H9 (cell line): ENCODE measurements at regions not wholly inside any gene's neighbourhood (a gene's known extent, or its start where the extent isn't known, plus 50 kb on each side); places are given as distances from the start of the nearest gene placed in this dataset.

ENCODE experiments used
- DNase-seq: peaks from one replicate; pipeline ENCODE4 v3.0.0-alpha.2; 2017
- H2AFZ ChIP-seq: one replicate; pipeline ENCODE4 v1.6.1; 2013; ENCODE audit warnings: mild to moderate bottlenecking, low read length, control low read depth, moderate library complexity
- H2AK5ac ChIP-seq: 2 replicates; pipeline ENCODE4 v1.6.1; 2013; ENCODE audit warnings: low read length, control low read depth, mixed read lengths; ENCODE audit not compliant: insufficient read length
- H2BK120ac ChIP-seq: one replicate; pipeline ENCODE4 v1.6.1; 2013; ENCODE audit warnings: low read depth, mild to moderate bottlenecking, low read length, control low read depth, inconsistent platforms; ENCODE audit not compliant: poor library complexity, severe bottlenecking
- H2BK12ac ChIP-seq: 2 replicates; pipeline ENCODE4 v1.6.1; 2013; ENCODE audit warnings: low read length, control low read depth, mixed read lengths, low read depth; ENCODE audit not compliant: insufficient read length
- H2BK15ac ChIP-seq: 2 replicates; pipeline ENCODE4 v1.6.1; 2013; ENCODE audit warnings: low read depth, low read length, control low read depth
- H2BK20ac ChIP-seq: one replicate; pipeline ENCODE4 v1.6.1; 2013; ENCODE audit warnings: low read depth, mild to moderate bottlenecking, low read length, control low read depth, inconsistent platforms; ENCODE audit not compliant: poor library complexity, severe bottlenecking
- H2BK5ac ChIP-seq: 2 replicates; pipeline ENCODE4 v1.6.1; 2013; ENCODE audit warnings: low read length, control low read depth, mixed read lengths; ENCODE audit not compliant: insufficient read length
- H3K14ac ChIP-seq: 2 replicates; pipeline ENCODE4 v1.6.1; 2013; ENCODE audit warnings: low read length, control low read depth; ENCODE audit not compliant: insufficient read depth
- H3K18ac ChIP-seq: 2 replicates; pipeline ENCODE4 v1.6.1; 2013; ENCODE audit warnings: low read depth, mild to moderate bottlenecking, mixed read lengths, low read length, control low read depth; ENCODE audit not compliant: insufficient read length
- H3K23ac ChIP-seq: 2 replicates; pipeline ENCODE4 v1.6.1; 2013; ENCODE audit warnings: low read length, control low read depth, mixed read lengths, low read depth; ENCODE audit not compliant: insufficient read length
- H3K23me2 ChIP-seq: 2 replicates; pipeline ENCODE4 v1.6.1; 2013; ENCODE audit warnings: low read depth, mild to moderate bottlenecking, mixed read lengths, low read length, control low read depth; ENCODE audit not compliant: insufficient read length, poor library complexity, severe bottlenecking
- H3K27ac ChIP-seq: 2 replicates; pipeline ENCODE4 v1.5.1; 2013; ENCODE audit warnings: low read length, control low read depth, mixed read lengths, low read depth; ENCODE audit not compliant: insufficient read length
- H3K27me3 ChIP-seq: 2 replicates; pipeline ENCODE4 v1.6.1; 2013; ENCODE audit warnings: low read length, control low read depth, inconsistent platforms; ENCODE audit not compliant: insufficient read depth
- H3K4ac ChIP-seq: 2 replicates; pipeline ENCODE4 v1.6.1; 2013; ENCODE audit warnings: low read depth, mild to moderate bottlenecking, control low read depth, inconsistent platforms, low read length, moderate library complexity
- H3K4me1 ChIP-seq: 2 replicates; pipeline ENCODE4 v1.6.1; 2013; ENCODE audit warnings: low read length, control low read depth, inconsistent platforms; ENCODE audit not compliant: insufficient read depth
- H3K4me2 ChIP-seq: 2 replicates; pipeline ENCODE4 v1.6.1; 2013; ENCODE audit warnings: low read length, control low read depth, mixed read lengths; ENCODE audit not compliant: insufficient read length, insufficient read depth
- H3K56ac ChIP-seq: 2 replicates; pipeline ENCODE4 v1.6.1; 2013; ENCODE audit warnings: low read depth, mild to moderate bottlenecking, mixed read lengths, low read length, control low read depth; ENCODE audit not compliant: insufficient read length
- H3K79me1 ChIP-seq: 2 replicates; pipeline ENCODE4 v1.6.1; 2013; ENCODE audit warnings: low read depth, mild to moderate bottlenecking, moderate library complexity, low read length, control low read depth, inconsistent platforms; ENCODE audit not compliant: insufficient read depth, poor library complexity, severe bottlenecking
- H3K79me2 ChIP-seq: 2 replicates; pipeline ENCODE4 v1.6.1; 2013; ENCODE audit warnings: low read length, control low read depth, inconsistent platforms; ENCODE audit not compliant: insufficient read depth
- H3K9ac ChIP-seq: 2 replicates; pipeline ENCODE4 v1.6.1; 2013; ENCODE audit warnings: low read length, control low read depth, mixed read lengths; ENCODE audit not compliant: insufficient read length; ENCODE audit errors: extremely low read depth
- H3K9me3 ChIP-seq: one replicate; pipeline ENCODE4 v1.6.1; 2013; ENCODE audit warnings: low read depth, low read length, inconsistent platforms; ENCODE audit not compliant: control insufficient read depth
- H3T11ph ChIP-seq: one replicate; pipeline ENCODE4 v1.6.1; 2013; ENCODE audit warnings: mild to moderate bottlenecking, low read length, control low read depth, inconsistent platforms
- H4K20me1 ChIP-seq: one replicate; pipeline ENCODE4 v1.6.1; 2013; ENCODE audit not compliant: control insufficient read depth, insufficient read length, insufficient read depth
- H4K5ac ChIP-seq: 2 replicates; pipeline ENCODE4 v1.6.1; 2013; ENCODE audit warnings: low read depth, mild to moderate bottlenecking, mixed read lengths, low read length, control low read depth; ENCODE audit not compliant: insufficient read length
- H4K8ac ChIP-seq: replicated peaks from 2 replicates; pipeline ENCODE4 v1.6.1; 2013; ENCODE audit warnings: low read length, control low read depth, mixed read lengths, low read depth; ENCODE audit not compliant: insufficient read length
- H4K91ac ChIP-seq: 2 replicates; pipeline ENCODE4 v1.6.1; 2013; ENCODE audit warnings: low read depth, mild to moderate bottlenecking, moderate library complexity, mixed read lengths, low read length, control low read depth; ENCODE audit not compliant: insufficient read length
- H3K27ac Mint-ChIP-seq, 3 experiments: 2 replicates in 2 of 3; 3 replicates in 1 of 3; pipeline ENCODE4 v1.8.0; 2020 to 2021; ENCODE audit warnings: mixed read lengths in 3 of 3, mild to moderate bottlenecking in 1 of 3, moderate library complexity in 1 of 3
- H3K27me3 Mint-ChIP-seq: 2 replicates; pipeline ENCODE4 v1.8.0; 2021; ENCODE audit warnings: low read depth, mild to moderate bottlenecking, moderate library complexity, mixed read lengths
- H3K36me3 Mint-ChIP-seq, 3 experiments: 2 replicates in 2 of 3; 3 replicates in 1 of 3; pipeline ENCODE4 v1.8.0; 2020 to 2021; ENCODE audit warnings: low read depth in 3 of 3, mixed read lengths in 3 of 3; ENCODE audit not compliant: insufficient read depth in 1 of 3
- H3K4me1 Mint-ChIP-seq, 2 experiments: 2 replicates each; pipeline ENCODE4 v1.8.0; 2020; ENCODE audit warnings: mixed read lengths in 2 of 2
- H3K4me3 Mint-ChIP-seq, 2 experiments: 2 replicates in 1 of 2; 3 replicates in 1 of 2; pipeline ENCODE4 v1.8.0; 2020 to 2021; ENCODE audit warnings: mild to moderate bottlenecking in 2 of 2, mixed read lengths in 2 of 2, moderate library complexity in 1 of 2
- H3K9me3 Mint-ChIP-seq, 2 experiments: 2 replicates in 1 of 2; 3 replicates in 1 of 2; pipeline ENCODE4 v1.8.0; 2020; ENCODE audit warnings: mild to moderate bottlenecking in 2 of 2, mixed read lengths in 2 of 2, moderate library complexity in 1 of 2
- CTCF ChIP-seq: fragments of 200-600 bp; sonication (generic); conservative IDR thresholded peaks from 3 replicates; pipeline ENCODE4 v1.8.0; 2021; ENCODE audit warnings: antibody characterized with exemption, mild to moderate bottlenecking
- WGBS: extraction: QIAGEN DNeasy Blood & Tissue Kit; methylation state at CpG from one replicate; pipeline ENCODE4 v1.1.7; 2013; ENCODE audit warnings: missing lambda C conversion rate, low lambda C conversion rate, mixed read lengths; ENCODE audit not compliant: insufficient read length; ENCODE audit errors: extremely low coverage; 5-methylcytosine and 5-hydroxymethylcytosine counted together

GRCh38 chr11:112649856-112650255 is 311.4 kb upstream of the NCAM1 start:
- Histone ChIP-seq H2BK20ac (no peak overlapping the region), H3K23me2 (no peaks in the 10 kb centered on the region), H3K27ac (no peak overlapping the region), H2BK12ac (no peak overlapping the region), H3K4me2 (no peak overlapping the region), H3K27me3 (no peaks in the 10 kb centered on the region), H4K5ac (no peak overlapping the region), H3T11ph (no peak overlapping the region), H2BK120ac (no peak overlapping the region), H4K91ac (no peak overlapping the region), H3K4me1 (peaks cover 4% of the 10 kb centered on the region; the same call in 1 of the 2 replicates), H3K56ac (no peak overlapping the region), H3K9ac (no peak overlapping the region), H4K20me1 (no peaks in the 10 kb centered on the region), H2BK15ac (no peak overlapping the region), H3K79me2 (no peaks in the 10 kb centered on the region), H2BK5ac (no peak overlapping the region), H2AFZ (no peak overlapping the region), H3K14ac (no peak overlapping the region), H3K9me3 (no peaks in the 10 kb centered on the region), H3K23ac (no peak overlapping the region), H3K18ac (no peak overlapping the region), H2AK5ac (no peak overlapping the region), H3K79me1 (no peaks in the 10 kb centered on the region), H3K4ac (no peak overlapping the region), H4K8ac (no peak overlapping the region)
- Mint-ChIP-seq H3K4me1 (peaks cover 9 to 16% of the 10 kb centered on the region in 2 experiments), H3K36me3 (no peaks in the 10 kb centered on the region), H3K4me3 (no peak overlapping the region), H3K27me3 (no peaks in the 10 kb centered on the region), H3K9me3 (no peaks in the 10 kb centered on the region), H3K27ac (no peak overlapping the region)
- no peak for TF ChIP-seq CTCF
- no peak for DNase-seq
- no CpG with 5 or more reads among the region's 6 CpGs for WGBS
